VCaP (cell line): ENCODE measurements at regions not wholly inside any gene's neighbourhood (a gene's known extent, or its start where the extent isn't known, plus 50 kb on each side); places are given as distances from the start of the nearest gene placed in this dataset.

ENCODE experiments used
- H3K27ac ChIP-seq: fragments of 450-650 bp; 2 replicates; pipeline ENCODE4 v1.5.1; 2017
- CTCF ChIP-seq: fragments of 450-650 bp; conservative IDR thresholded peaks from 2 replicates; pipeline ENCODE4 v1.5.1; 2017; ENCODE audit warnings: mild to moderate bottlenecking, moderate library complexity

GRCh38 chr21:14737922-14738321 lies 191.8 kb upstream of the SAMSN1 start:
- H3K27ac ChIP-seq: no peak overlapping the region
- TF ChIP-seq CTCF: peak; percentile 95

DNA sequence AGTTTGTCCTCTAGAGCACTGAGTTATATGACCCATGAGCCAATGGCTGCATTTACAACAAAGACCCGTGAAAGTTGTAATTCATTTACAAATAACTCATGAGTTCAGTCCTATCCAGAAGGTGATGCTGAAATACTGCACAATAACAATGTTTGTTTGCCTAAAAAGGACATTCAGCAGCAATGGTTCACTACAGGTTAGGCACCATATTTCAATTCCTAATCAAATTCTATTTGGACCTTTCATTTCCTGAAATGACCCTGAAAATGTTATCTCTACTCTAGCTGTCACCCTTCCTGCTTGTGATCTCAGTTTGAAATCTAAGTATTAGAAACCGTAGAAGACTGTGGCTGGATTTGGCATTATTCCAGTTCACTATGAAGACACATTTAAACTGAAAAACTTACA lies 191.2 kb upstream of the SAMSN1 start:
- TF ChIP-seq CTCF: no peak
- H3K27ac ChIP-seq: no peak overlapping the region

GRCh38 chr21:14736672-14737071 lies 190.6 kb upstream of the SAMSN1 start:
- no peak for TF ChIP-seq CTCF
- no peak overlapping the region for H3K27ac ChIP-seq

- no peak overlapping the region for H3K27ac ChIP-seq
- TF ChIP-seq CTCF: no peak
Observed at GRCh38 chr21:14736162-14736561, 190.0 kb upstream of the SAMSN1 start.

GRCh38 chr21:14734833-14735232 lies 188.7 kb upstream of the SAMSN1 start:
- H3K27ac ChIP-seq: no peak overlapping the region
- TF ChIP-seq CTCF: no peak

DNA sequence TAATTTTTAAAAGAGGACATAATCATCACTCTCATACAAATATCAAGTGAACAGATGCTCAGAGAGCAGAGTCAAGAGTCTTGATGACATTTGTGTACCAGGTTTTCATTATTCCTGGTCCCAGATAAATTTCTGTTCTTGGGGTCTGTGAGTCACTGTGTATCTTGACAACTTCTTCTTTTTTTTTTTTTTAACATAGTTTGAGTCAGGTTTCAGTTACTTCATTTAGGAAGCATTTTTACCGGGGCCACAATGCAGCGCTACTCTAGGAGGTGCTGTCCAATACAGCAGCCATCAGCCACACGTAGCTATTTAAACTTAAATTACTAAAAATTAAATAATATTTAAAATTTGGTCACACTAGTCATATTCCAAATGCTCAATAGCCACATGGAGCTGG lies 188.1 kb upstream of the SAMSN1 start:
- no peak overlapping the region for H3K27ac ChIP-seq
- TF ChIP-seq CTCF: no peak

GRCh38 chr21:14725219-14725618 lies 179.1 kb upstream of the SAMSN1 start:
- no peak for TF ChIP-seq CTCF

GRCh38 chr21:14722841-14723483 lies 176.8 kb upstream of the SAMSN1 start:
- no peak overlapping the region for H3K27ac ChIP-seq
- no peak for TF ChIP-seq CTCF

More at GRCh38 chr21:14725219-14725618, 179.1 kb upstream of the SAMSN1 start:
- H3K27ac ChIP-seq: no peak overlapping the region
